GM06990 (cell line): ENCODE measurements at regions not wholly inside any gene's neighbourhood (a gene's known extent, or its start where the extent isn't known, plus 50 kb on each side); places are given as distances from the start of the nearest gene placed in this dataset.

Experiments used
- DNase-seq: peaks from one replicate; pipeline ENCODE4 v3.0.0-alpha.2; 2011; ENCODE audit not compliant: insufficient read length; ENCODE audit errors: extremely low read depth
- H3K27me3 ChIP-seq: replicated peaks from 2 replicates; pipeline ENCODE4 v1.6.0; 2011; ENCODE audit warnings: low read length; ENCODE audit not compliant: control insufficient read depth, insufficient read depth
- H3K36me3 ChIP-seq: 2 replicates; pipeline ENCODE4 v1.5.1; 2011; ENCODE audit warnings: low read length; ENCODE audit not compliant: control insufficient read depth, insufficient read depth
- H3K4me3 ChIP-seq: replicated peaks from 2 replicates; pipeline ENCODE4 v1.5.1; 2011; ENCODE audit warnings: low read depth, mild to moderate bottlenecking, control low read depth, low read length
- CTCF ChIP-seq: IDR thresholded peaks from 2 replicates; pipeline ENCODE4 v1.5.1; 2011; ENCODE audit warnings: low read length, control low read depth, mild to moderate bottlenecking, inconsistent platforms; ENCODE audit not compliant: insufficient read depth, poor library complexity, severe bottlenecking

- TF ChIP-seq CTCF: no peak
- no peaks in the 10 kb centered on the region for H3K36me3 ChIP-seq
- DNase-seq: no peak
- H3K4me3 ChIP-seq: no peak overlapping the region
- no peaks in the 10 kb centered on the region for H3K27me3 ChIP-seq
These were observed 53.8 kb upstream of the VCX start for GRCh38 chrX:7789200-7789599.

GRCh38 chrX:7788334-7788733, 54.6 kb upstream of the VCX start:
- DNase-seq: no peak
- Histone ChIP-seq H3K4me3 (no peak overlapping the region), H3K27me3 (no peaks in the 10 kb centered on the region), H3K36me3 (no peaks in the 10 kb centered on the region)
- TF ChIP-seq CTCF: no peak

GRCh38 chrX:7787714-7788113, 55.3 kb upstream of the VCX start:
- no peak for TF ChIP-seq CTCF
- no peak overlapping the region for H3K4me3 ChIP-seq
- H3K27me3 ChIP-seq: no peaks in the 10 kb centered on the region
- DNase-seq: no peak
- no peaks in the 10 kb centered on the region for H3K36me3 ChIP-seq

DNA sequence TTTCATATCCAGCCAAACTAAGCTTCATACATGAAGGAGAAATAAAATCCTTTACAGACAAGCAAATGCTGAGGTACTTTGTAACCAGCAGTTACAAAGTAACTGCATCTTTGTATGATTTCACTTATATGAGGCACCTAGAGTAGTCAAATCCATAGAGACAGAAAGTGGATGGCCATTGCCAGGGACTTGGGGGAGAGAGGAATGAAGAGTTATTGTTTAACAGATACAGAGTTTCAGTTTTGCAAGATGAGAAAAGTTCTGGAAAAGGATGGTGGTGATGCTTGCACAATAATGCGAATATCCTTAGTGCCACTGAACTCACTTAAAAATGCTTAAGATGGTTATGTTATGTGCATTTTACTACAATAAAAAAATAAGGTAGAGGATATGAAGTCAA, 58.4 kb upstream of the VCX start:
- TF ChIP-seq CTCF: no peak
- H3K36me3 ChIP-seq: no peaks in the 10 kb centered on the region
- no peaks in the 10 kb centered on the region for H3K27me3 ChIP-seq
- H3K4me3 ChIP-seq: no peak overlapping the region
- DNase-seq: no peak

DNA sequence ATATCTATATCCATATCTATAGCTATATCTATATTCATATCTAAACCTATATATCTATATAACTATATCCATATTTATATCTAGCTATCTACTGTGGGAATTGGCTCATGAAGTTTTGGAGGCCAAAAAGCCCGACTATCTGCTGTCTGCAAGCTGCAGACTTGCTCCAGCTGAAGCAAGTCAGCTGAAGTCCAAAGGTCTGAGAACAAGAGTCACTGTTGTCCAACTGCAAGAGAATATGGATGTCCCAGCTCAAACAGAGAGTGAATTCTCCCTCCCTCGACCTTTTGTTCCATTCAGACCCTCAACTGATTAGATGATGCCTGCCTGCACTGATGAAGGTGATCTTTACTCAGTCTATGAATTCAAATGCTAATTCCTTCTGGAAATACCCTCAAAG, 63.3 kb upstream of the VCX start:
- no peak for DNase-seq
- no peak for TF ChIP-seq CTCF
- Histone ChIP-seq H3K36me3 (no peaks in the 10 kb centered on the region), H3K4me3 (no peak overlapping the region), H3K27me3 (no peaks in the 10 kb centered on the region)

GRCh38 chrX:7775987-7776386, 67.0 kb upstream of the VCX start:
- Histone ChIP-seq H3K36me3 (no peaks in the 10 kb centered on the region), H3K4me3 (no peak overlapping the region), H3K27me3 (no peaks in the 10 kb centered on the region)
- no peak for TF ChIP-seq CTCF
- no peak for DNase-seq
